ENCODE measurements at regions not wholly inside any gene's neighbourhood (a gene's known extent, or its start where the extent isn't known, plus 50 kb on each side); places are given as distances from the start of the nearest gene placed in this dataset.

- no peaks in the 10 kb centered on the region for H3K9me3 ChIP-seq (ENCODE audit: control insufficient read depth in 4 of 4, low read length in 3 of 4)
- H3K27ac ChIP-seq (ENCODE audit: low read depth in 1 of 2, low read length in 2 of 2), result no peak overlapping the region
- H3K9ac ChIP-seq (ENCODE audit: low read depth in 1 of 2, low read length in 2 of 2), result no peak overlapping the region
- H3K4me3 ChIP-seq (ENCODE audit: low read depth in 1 of 3, low read length in 3 of 3), result no peak overlapping the region
- TF ChIP-seq RXRA (IDR thresholded peaks at IDR 0.05) (no peak), MAX (IDR thresholded peaks at IDR 0.05) (no peak), ATF3 (IDR thresholded peaks at IDR 0.05) (no peak), TAF1 (conservative IDR thresholded peaks at IDR 0.05) (no peak), RAD21 (IDR thresholded peaks at IDR 0.05) (no peak), HNF4A (conservative IDR thresholded peaks at IDR 0.05) (no peak), CTCF (IDR thresholded peaks at IDR 0.05; ENCODE audit: low read depth, low read length, missing input control) (no peak), EGR1 (IDR thresholded peaks at IDR 0.05; ENCODE audit: low read depth in 2 of 2) (no peak)
- no peaks in the 10 kb centered on the region for H3K27me3 ChIP-seq (ENCODE audit: control insufficient read depth in 4 of 4, insufficient read depth in 4 of 4, low read length in 3 of 4)
- WGBS, result 93% methylated on average over 4 of the region's 4 CpGs
- H3K4me1 ChIP-seq (ENCODE audit: control insufficient read depth in 4 of 4, insufficient read depth in 4 of 4, low read length in 3 of 4), result no peaks in the 10 kb centered on the region
- H3K36me3 ChIP-seq (ENCODE audit: control insufficient read depth in 4 of 4, insufficient read depth in 3 of 4, low read depth in 1 of 4, low read length in 3 of 4), result no peaks in the 10 kb centered on the region
- DNase-seq (ENCODE audit: low spot score), result no peak
Observed at GRCh38 chr11:111176603-111177002, 68.9 kb upstream of the POU2AF2 start.

GRCh38 chr11:111173221-111173620 lies 72.3 kb upstream of the POU2AF2 start:
- Histone ChIP-seq H3K4me1 (ENCODE audit: control insufficient read depth in 4 of 4, insufficient read depth in 4 of 4, low read length in 3 of 4) (no peaks in the 10 kb centered on the region), H3K4me3 (ENCODE audit: low read depth in 1 of 3, low read length in 3 of 3) (no peak overlapping the region), H3K27ac (ENCODE audit: low read depth in 1 of 2, low read length in 2 of 2) (no peak overlapping the region), H3K9ac (ENCODE audit: low read depth in 1 of 2, low read length in 2 of 2) (no peak overlapping the region), H3K36me3 (ENCODE audit: control insufficient read depth in 4 of 4, insufficient read depth in 3 of 4, low read depth in 1 of 4, low read length in 3 of 4) (no peaks in the 10 kb centered on the region), H3K27me3 (ENCODE audit: control insufficient read depth in 4 of 4, insufficient read depth in 4 of 4, low read length in 3 of 4) (no peaks in the 10 kb centered on the region), H3K9me3 (ENCODE audit: control insufficient read depth in 4 of 4, low read length in 3 of 4) (no peaks in the 10 kb centered on the region)
- 90% methylated on average over 3 of the region's 3 CpGs for WGBS
- no peak for DNase-seq (ENCODE audit: low spot score)
- TF ChIP-seq ATF3 (IDR thresholded peaks at IDR 0.05), result no peak

- no peaks in the 10 kb centered on the region for H3K9me3 ChIP-seq (ENCODE audit: control insufficient read depth in 4 of 4, low read length in 3 of 4)
- H3K9ac ChIP-seq (ENCODE audit: low read depth in 1 of 2, low read length in 2 of 2), result no peak overlapping the region
- H3K4me3 ChIP-seq (ENCODE audit: low read depth in 1 of 3, low read length in 3 of 3), result no peak overlapping the region
- no peaks in the 10 kb centered on the region for H3K36me3 ChIP-seq (ENCODE audit: control insufficient read depth in 4 of 4, insufficient read depth in 3 of 4, low read depth in 1 of 4, low read length in 3 of 4)
- no peaks in the 10 kb centered on the region for H3K4me1 ChIP-seq (ENCODE audit: control insufficient read depth in 4 of 4, insufficient read depth in 4 of 4, low read length in 3 of 4)
- WGBS, result 79% methylated on average over 3 of the region's 3 CpGs
- no peak for DNase-seq (ENCODE audit: low spot score)
- H3K27me3 ChIP-seq (ENCODE audit: control insufficient read depth in 4 of 4, insufficient read depth in 4 of 4, low read length in 3 of 4), result no peaks in the 10 kb centered on the region
- H3K27ac ChIP-seq (ENCODE audit: low read depth in 1 of 2, low read length in 2 of 2), result no peak overlapping the region
- TF ChIP-seq FOXA1 (IDR thresholded peaks at IDR 0.05), result no peak
- no peak for TF ChIP-seq REST (IDR thresholded peaks at IDR 0.05)
- TF ChIP-seq ATF3 (IDR thresholded peaks at IDR 0.05), result no peak
- TF ChIP-seq NR2F2 (IDR thresholded peaks at IDR 0.05), result no peak
- no peak for TF ChIP-seq HNF4A (conservative IDR thresholded peaks at IDR 0.05)
- no peak for TF ChIP-seq ZBTB33 (IDR thresholded peaks at IDR 0.05)
- no peak for TF ChIP-seq EGR1 (IDR thresholded peaks at IDR 0.05; ENCODE audit: low read depth in 2 of 2)
- TF ChIP-seq RAD21 (IDR thresholded peaks at IDR 0.05), result no peak
- no peak for TF ChIP-seq SP1 (IDR thresholded peaks at IDR 0.05)
- TF ChIP-seq YY1 (IDR thresholded peaks at IDR 0.05), result no peak
- TF ChIP-seq GABPA (IDR thresholded peaks at IDR 0.05 in 1 of 2, conservative IDR thresholded peaks at IDR 0.05 in 1 of 2), result no peak
- TF ChIP-seq FOXA2 (IDR thresholded peaks at IDR 0.05), result no peak
- TF ChIP-seq MAX (IDR thresholded peaks at IDR 0.05), result no peak
Observed at GRCh38 chr11:111172321-111172862, 73.1 kb upstream of the POU2AF2 start.
